ENCODE measurements at regions not wholly inside any gene's neighbourhood (a gene's known extent, or its start where the extent isn't known, plus 50 kb on each side); places are given as distances from the start of the nearest gene placed in this dataset.
A peak's percentile ranks its signal among the peaks of the same experiment; 100 is the strongest.

GRCh38 chr12:87660987-87661774 lies 368.0 kb downstream of the C12orf50 start:
- peak overlapping the region in 2 of 4 donors; percentile 11 to 43 for H3K27ac ChIP-seq
- DNase-seq: no peak
- in situ Hi-C loops (cut with MboI; ENCODE audit: low pct_ligation_motif_present in 1 of 4, low pct_unique_long_range_greater_than_20kb in 1 of 4, low sequenced_read_pairs in 3 of 4) (loop anchor here in 1 of 4 donors (25.0 kb wide), 1 partner anchor 399 kb away; no protein-coding TSS in a partner anchor), intact Hi-C loops (cut with DNase I; ENCODE audit: low total_unique reads) (no loop called here)
- no peak for TF ChIP-seq EP300 (IDR thresholded peaks at IDR 0.05; ENCODE audit: low read depth)
- TF ChIP-seq CTCF (IDR thresholded peaks at IDR 0.05): no peak
- TF ChIP-seq POLR2A (IDR thresholded peaks at IDR 0.05): no peak
- no peak for TF ChIP-seq POLR2AphosphoS5 (IDR thresholded peaks at IDR 0.05)
- H3K9me3 ChIP-seq: no peaks in the 10 kb centered on the region
- H3K27me3 ChIP-seq: no peaks in the 10 kb centered on the region
- peak overlapping the region in 1 of 4 donors; percentile 40 for H3K4me3 ChIP-seq
- H3K4me1 ChIP-seq: peaks cover 0 to 13% (median 3%) of the 10 kb centered on the region in 4 donors
- 61% methylated on average over 2 of the region's 2 CpGs; no CpG with 5 or more reads in 1 of the 2 donors for WGBS, 2 donors (ENCODE audit: low coverage in 1 of 2)
- no peaks in the 10 kb centered on the region for H3K36me3 ChIP-seq

- Histone ChIP-seq H3K27me3 (no peaks in the 10 kb centered on the region), H3K4me3 (no peak overlapping the region), H3K36me3 (no peaks in the 10 kb centered on the region), H3K4me1 (peaks cover 0 to 13% (median 3%) of the 10 kb centered on the region in 4 donors), H3K9me3 (no peaks in the 10 kb centered on the region), H3K27ac (no peak overlapping the region)
- in situ Hi-C loops (cut with MboI; ENCODE audit: low pct_ligation_motif_present in 1 of 4, low pct_unique_long_range_greater_than_20kb in 1 of 4, low sequenced_read_pairs in 3 of 4): loop anchor here in 1 of 4 donors (25.0 kb wide), 1 partner anchor 398 kb away; no protein-coding TSS in a partner anchor
- no peak for TF ChIP-seq CTCF (IDR thresholded peaks at IDR 0.05)
- TF ChIP-seq POLR2A (IDR thresholded peaks at IDR 0.05): no peak
- no peak for TF ChIP-seq POLR2AphosphoS5 (IDR thresholded peaks at IDR 0.05)
- TF ChIP-seq EP300 (IDR thresholded peaks at IDR 0.05; ENCODE audit: low read depth): no peak
- intact Hi-C loops (cut with DNase I; ENCODE audit: low total_unique reads): no loop called here
- WGBS, 2 donors (ENCODE audit: low coverage in 1 of 2): 70 to 88% methylated on average over 2 of the region's 2 CpGs
- no peak for DNase-seq
Measured at GRCh38 chr12:87660291-87660690, 368.9 kb downstream of the C12orf50 start.

GRCh38 chr12:87656311-87656710 lies 372.9 kb downstream of the C12orf50 start:
- intact Hi-C loops (cut with DNase I; ENCODE audit: low total_unique reads): no loop called here
- in situ Hi-C loops (cut with MboI; ENCODE audit: low pct_ligation_motif_present in 1 of 4, low pct_unique_long_range_greater_than_20kb in 1 of 4, low sequenced_read_pairs in 3 of 4): loop anchor here in 1 of 4 donors (25.0 kb wide), 1 partner anchor 394 kb away; no protein-coding TSS in a partner anchor
- TF ChIP-seq EP300 (IDR thresholded peaks at IDR 0.05; ENCODE audit: low read depth): no peak
- no peak for TF ChIP-seq CTCF (IDR thresholded peaks at IDR 0.05)
- TF ChIP-seq POLR2AphosphoS5 (IDR thresholded peaks at IDR 0.05): no peak
- no peaks in the 10 kb centered on the region for H3K27me3 ChIP-seq
- no peak overlapping the region for H3K27ac ChIP-seq
- H3K9me3 ChIP-seq: no peaks in the 10 kb centered on the region
- DNase-seq: no peak
- no peak overlapping the region for H3K4me3 ChIP-seq
- H3K36me3 ChIP-seq: no peaks in the 10 kb centered on the region
- WGBS, 2 donors (ENCODE audit: low coverage in 1 of 2): 81 to 100% methylated on average over 1 of the region's 1 CpG
- peaks cover 0 to 1% (median under 1%) of the 10 kb centered on the region in 4 donors for H3K4me1 ChIP-seq

- no peak for DNase-seq
- Histone ChIP-seq H3K4me1 (no peaks in the 10 kb centered on the region), H3K4me3 (no peak overlapping the region), H3K27me3 (no peaks in the 10 kb centered on the region), H3K27ac (no peak overlapping the region), H3K36me3 (no peaks in the 10 kb centered on the region), H3K9me3 (no peaks in the 10 kb centered on the region)
- TF ChIP-seq CTCF (IDR thresholded peaks at IDR 0.05): no peak
- no peak for TF ChIP-seq POLR2A (IDR thresholded peaks at IDR 0.05)
- no peak for TF ChIP-seq EP300 (IDR thresholded peaks at IDR 0.05; ENCODE audit: low read depth)
- no peak for TF ChIP-seq POLR2AphosphoS5 (IDR thresholded peaks at IDR 0.05)
- in situ Hi-C loops (cut with MboI; ENCODE audit: low pct_ligation_motif_present in 1 of 4, low pct_unique_long_range_greater_than_20kb in 1 of 4, low sequenced_read_pairs in 3 of 4): loop anchor here in 1 of 4 donors (25.0 kb wide), 1 partner anchor 390 kb away; no protein-coding TSS in a partner anchor
- 37 to 60% methylated on average over 3 of the region's 3 CpGs for WGBS, 2 donors (ENCODE audit: low coverage in 1 of 2)
- intact Hi-C loops (cut with DNase I; ENCODE audit: low total_unique reads): no loop called here
Measured at GRCh38 chr12:87651670-87652425, 377.4 kb downstream of the C12orf50 start.

Data from transverse colon (tissue), 4 donors.